ENCODE measurements at regions not wholly inside any gene's neighbourhood (a gene's known extent, or its start where the extent isn't known, plus 50 kb on each side); places are given as distances from the start of the nearest gene placed in this dataset.

- no peak overlapping the region for H3K27ac ChIP-seq
- TF ChIP-seq ZFX (IDR thresholded peaks at IDR 0.05; ENCODE audit: borderline replicate concordance) = no peak
- TF ChIP-seq, protein P1, sequence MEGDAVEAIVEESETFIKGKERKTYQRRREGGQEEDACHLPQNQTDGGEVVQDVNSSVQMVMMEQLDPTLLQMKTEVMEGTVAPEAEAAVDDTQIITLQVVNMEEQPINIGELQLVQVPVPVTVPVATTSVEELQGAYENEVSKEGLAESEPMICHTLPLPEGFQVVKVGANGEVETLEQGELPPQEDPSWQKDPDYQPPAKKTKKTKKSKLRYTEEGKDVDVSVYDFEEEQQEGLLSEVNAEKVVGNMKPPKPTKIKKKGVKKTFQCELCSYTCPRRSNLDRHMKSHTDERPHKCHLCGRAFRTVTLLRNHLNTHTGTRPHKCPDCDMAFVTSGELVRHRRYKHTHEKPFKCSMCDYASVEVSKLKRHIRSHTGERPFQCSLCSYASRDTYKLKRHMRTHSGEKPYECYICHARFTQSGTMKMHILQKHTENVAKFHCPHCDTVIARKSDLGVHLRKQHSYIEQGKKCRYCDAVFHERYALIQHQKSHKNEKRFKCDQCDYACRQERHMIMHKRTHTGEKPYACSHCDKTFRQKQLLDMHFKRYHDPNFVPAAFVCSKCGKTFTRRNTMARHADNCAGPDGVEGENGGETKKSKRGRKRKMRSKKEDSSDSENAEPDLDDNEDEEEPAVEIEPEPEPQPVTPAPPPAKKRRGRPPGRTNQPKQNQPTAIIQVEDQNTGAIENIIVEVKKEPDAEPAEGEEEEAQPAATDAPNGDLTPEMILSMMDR (IDR thresholded peaks at IDR 0.05) = no peak
These were observed 338.8 kb upstream of the ATP10B start for GRCh38 chr5:161190778-161191177.

GRCh38 chr5:161190086-161190485, 338.1 kb upstream of the ATP10B start:
- no peak overlapping the region for H3K27ac ChIP-seq
- TF ChIP-seq ZFX (IDR thresholded peaks at IDR 0.05; ENCODE audit: borderline replicate concordance) = no peak
- TF ChIP-seq, protein P1 (IDR thresholded peaks at IDR 0.05) = no peak

- TF ChIP-seq, protein P1 (IDR thresholded peaks at IDR 0.05) = no peak
- TF ChIP-seq ZFX (IDR thresholded peaks at IDR 0.05; ENCODE audit: borderline replicate concordance) = no peak
These were observed 337.4 kb upstream of the ATP10B start for GRCh38 chr5:161189452-161189851.

GRCh38 chr5:161183559-161183958, 331.5 kb upstream of the ATP10B start:
- TF ChIP-seq, protein P1 (IDR thresholded peaks at IDR 0.05) = no peak
- no peak for TF ChIP-seq ZFX (IDR thresholded peaks at IDR 0.05; ENCODE audit: borderline replicate concordance)
- H3K27ac ChIP-seq = no peak overlapping the region

More at GRCh38 chr5:161189452-161189851, 337.4 kb upstream of the ATP10B start:
- H3K27ac ChIP-seq = no peak overlapping the region

DNA sequence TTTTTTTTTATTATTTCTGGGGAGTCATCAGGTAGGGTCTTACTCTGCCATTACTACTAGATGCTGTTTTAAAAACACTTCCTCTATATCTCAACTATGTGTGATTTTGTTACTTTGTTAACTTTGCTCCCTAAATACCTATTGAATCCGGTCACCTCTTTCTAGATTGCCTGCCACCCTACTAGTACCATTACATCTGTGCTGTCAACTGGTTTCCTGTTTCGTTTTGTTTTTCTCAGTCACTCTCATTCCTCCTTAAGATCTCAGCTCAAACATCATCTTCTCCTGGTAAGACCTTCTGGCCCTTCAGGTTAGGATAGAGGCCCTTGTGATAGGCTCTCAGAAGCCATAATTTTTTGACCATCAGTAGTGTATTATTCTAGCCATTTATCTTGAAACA, 324.2 kb upstream of the ATP10B start:
- TF ChIP-seq, protein P1 (IDR thresholded peaks at IDR 0.05) = no peak
- no peak for TF ChIP-seq ZFX (IDR thresholded peaks at IDR 0.05; ENCODE audit: borderline replicate concordance)
- H3K27ac ChIP-seq = no peak overlapping the region

DNA sequence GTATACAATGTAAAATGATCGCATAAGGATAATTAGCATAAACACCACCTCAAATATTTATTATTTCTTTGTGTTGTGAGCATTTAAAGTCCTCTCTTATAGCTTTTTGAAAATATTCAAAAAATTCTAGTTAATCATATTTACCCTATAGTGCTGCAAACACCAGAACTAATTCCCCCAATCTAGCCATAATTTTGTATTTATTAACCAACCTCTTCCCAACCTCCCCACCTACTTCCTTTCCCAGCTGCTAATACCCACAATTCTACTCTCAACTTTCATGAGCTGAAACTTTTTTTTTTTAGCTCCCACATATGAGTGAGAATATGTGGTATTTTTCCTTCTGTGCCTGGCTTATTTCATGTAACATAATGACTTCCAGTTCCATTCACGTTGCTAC, 317.8 kb upstream of the ATP10B start:
- H3K27ac ChIP-seq = no peak overlapping the region
- TF ChIP-seq ZFX (IDR thresholded peaks at IDR 0.05; ENCODE audit: borderline replicate concordance) = no peak
- TF ChIP-seq, protein P1 (IDR thresholded peaks at IDR 0.05) = no peak

- no peak overlapping the region for H3K27ac ChIP-seq
- TF ChIP-seq ZFX (IDR thresholded peaks at IDR 0.05; ENCODE audit: borderline replicate concordance) = no peak
- TF ChIP-seq, protein P1 (IDR thresholded peaks at IDR 0.05) = no peak
These were observed 315.2 kb upstream of the ATP10B start for GRCh38 chr5:161167016-161167767.

All from 22Rv1 (cell line).